ENCODE measurements at regions not wholly inside any gene's neighbourhood (a gene's known extent, or its start where the extent isn't known, plus 50 kb on each side); places are given as distances from the start of the nearest gene placed in this dataset.
"Not testable (repeated sequence)": the region's sequence is repeated elsewhere in the genome, so short reads cannot be mapped to it uniquely, and the experiment has no call there.

- no peak for ATAC-seq
Measured at GRCh38 chr13:73549717-73550116, 490.9 kb downstream of the KLF5 start.

- no peak for ATAC-seq
Measured at GRCh38 chr13:73548449-73548848, 489.6 kb downstream of the KLF5 start.

- ATAC-seq = no peak
Measured at GRCh38 chr13:73547239-73547638, 488.4 kb downstream of the KLF5 start.

- ATAC-seq = no peak
Measured at GRCh38 chr13:73544175-73544574, 485.4 kb downstream of the KLF5 start.

GRCh38 chr13:73542446-73542845, 483.6 kb downstream of the KLF5 start:
- peak; percentile 96 for ATAC-seq

- ATAC-seq = no peak
Measured at GRCh38 chr13:73536865-73537264, 478.1 kb downstream of the KLF5 start.

GRCh38 chr13:73535341-73535740, 476.5 kb downstream of the KLF5 start:
- peak; percentile 84 for ATAC-seq

GRCh38 chr13:73532987-73533510, 474.2 kb downstream of the KLF5 start:
- no peak for ATAC-seq

- ATAC-seq = no peak
Measured at GRCh38 chr13:73532582-73532981, 473.8 kb downstream of the KLF5 start.

- no peak for ATAC-seq
Measured at GRCh38 chr13:73531014-73531413, 472.2 kb downstream of the KLF5 start.

- ATAC-seq = no peak
Measured at GRCh38 chr13:73522937-73523336, 464.1 kb downstream of the KLF5 start.

GRCh38 chr13:73521985-73522524, 463.2 kb downstream of the KLF5 start:
- ATAC-seq = peak; percentile 37

GRCh38 chr13:73521290-73521624, 462.5 kb downstream of the KLF5 start:
- ATAC-seq = peak; percentile 20

GRCh38 chr13:73520566-73521289, 461.9 kb downstream of the KLF5 start:
- ATAC-seq = no peak

GRCh38 chr13:73520135-73520534, 461.3 kb downstream of the KLF5 start:
- ATAC-seq = not testable (repeated sequence)

- no peak for ATAC-seq
Measured at GRCh38 chr13:73519396-73520116, 460.8 kb downstream of the KLF5 start.

GRCh38 chr13:73517766-73518165, 459.0 kb downstream of the KLF5 start:
- ATAC-seq = no peak

GRCh38 chr13:73516731-73517130, 457.9 kb downstream of the KLF5 start:
- no peak for ATAC-seq

GRCh38 chr13:73514208-73514607, 455.4 kb downstream of the KLF5 start:
- ATAC-seq = no peak

GRCh38 chr13:73513751-73514150, 454.9 kb downstream of the KLF5 start:
- ATAC-seq = no peak

GRCh38 chr13:73508841-73509240, 450.0 kb downstream of the KLF5 start:
- ATAC-seq = no peak

- no peak for ATAC-seq
Measured at GRCh38 chr13:73505376-73505890, 446.6 kb downstream of the KLF5 start.

GRCh38 chr13:73499695-73500094, 440.9 kb downstream of the KLF5 start:
- ATAC-seq = no peak

- peak; percentile 92 for ATAC-seq
Measured at GRCh38 chr13:73497430-73497829, 438.6 kb downstream of the KLF5 start.

Measured in esophagus mucosa (tissue), 1 donor.